GM12875 (cell line): ENCODE measurements at regions not wholly inside any gene's neighbourhood (a gene's known extent, or its start where the extent isn't known, plus 50 kb on each side); places are given as distances from the start of the nearest gene placed in this dataset.

ENCODE experiments used
- H3K4me3 ChIP-seq: one replicate; pipeline ENCODE4 v1.5.1; 2011; ENCODE audit warnings: low read depth, low read length, control low read depth
- CTCF ChIP-seq: IDR thresholded peaks from 2 replicates; pipeline ENCODE4 v1.5.1; 2011; ENCODE audit warnings: low read depth, mild to moderate bottlenecking, control low read depth, inconsistent platforms, low read length, moderate library complexity, borderline replicate concordance; ENCODE audit not compliant: insufficient read depth

GRCh38 chr2:41943159-41943558 is 104.7 kb upstream of the PKDCC start:
- TF ChIP-seq CTCF = no peak
- H3K4me3 ChIP-seq = no peak overlapping the region

GRCh38 chr2:41944220-41944880 is 103.5 kb upstream of the PKDCC start:
- no peak for TF ChIP-seq CTCF
- no peak overlapping the region for H3K4me3 ChIP-seq

GRCh38 chr2:41947701-41948396 is 100.0 kb upstream of the PKDCC start:
- no peak overlapping the region for H3K4me3 ChIP-seq
- no peak for TF ChIP-seq CTCF

- no peak for TF ChIP-seq CTCF
- H3K4me3 ChIP-seq = no peak overlapping the region
These were observed 99.4 kb upstream of the PKDCC start for GRCh38 chr2:41948397-41948763.

GRCh38 chr2:41949091-41949882 is 98.5 kb upstream of the PKDCC start:
- no peak overlapping the region for H3K4me3 ChIP-seq
- TF ChIP-seq CTCF = no peak

- TF ChIP-seq CTCF = no peak
- no peak overlapping the region for H3K4me3 ChIP-seq
These were observed 97.7 kb upstream of the PKDCC start for GRCh38 chr2:41949883-41950665.
